PC-9 (cell line): ENCODE measurements at regions not wholly inside any gene's neighbourhood (a gene's known extent, or its start where the extent isn't known, plus 50 kb on each side); places are given as distances from the start of the nearest gene placed in this dataset.

ENCODE experiments used
- BruUV-seq: library from RNA; stranded (reverse); fragments of 400-500 nt; replicated peaks from 2 replicates; lab custom pipeline; 2021; lab: Mats Ljungman, UMichigan
- CTCF ChIA-PET: fragments of 300-600 bp; sonication (Branson Sonifier 250); formaldehyde crosslinking; loops from one replicate; lab custom pipeline; 2022; ENCODE audit warnings: antibody characterized with exemption; lab: Charles Lee
- POLR2A ChIA-PET: fragments of 300-600 bp; sonication (Branson Sonifier 250); formaldehyde crosslinking; loops from one replicate; lab custom pipeline; 2022; ENCODE audit warnings: antibody characterized with exemption; ENCODE audit not compliant: unreplicated experiment; lab: Charles Lee
- DNase-seq, 2 experiments: peaks; one replicate each; pipeline versions ENCODE4 v3.0.0 to v3.0.0-alpha.2; 2015 to 2022; ENCODE audit warnings: mixed read lengths in 1 of 2
- H2AFZ ChIP-seq: fragments of 200-600 bp; sonication (generic); 2 replicates; pipeline ENCODE4 v1.8.1; 2017; ENCODE audit warnings: antibody characterized with exemption
- H3F3A ChIP-seq: fragments of 200-600 bp; sonication (generic); 2 replicates; pipeline ENCODE4 v1.8.1; 2017; ENCODE audit warnings: antibody characterized with exemption, mild to moderate bottlenecking, low read depth; ENCODE audit not compliant: insufficient read depth
- H3K27ac ChIP-seq: fragments of 200-600 bp; sonication (generic); 2 replicates; pipeline ENCODE4 v1.6.1; 2016; ENCODE audit warnings: mixed run types
- H3K27me3 ChIP-seq: fragments of 200-600 bp; sonication (generic); 2 replicates; pipeline ENCODE4 v1.6.1; 2016; ENCODE audit warnings: low read depth, mixed run types; ENCODE audit not compliant: insufficient read depth
- H3K36me3 ChIP-seq: fragments of 200-600 bp; sonication (generic); 2 replicates; pipeline ENCODE4 v1.6.1; 2016; ENCODE audit warnings: low read depth, mixed run types
- H3K4me1 ChIP-seq: fragments of 200-600 bp; sonication (generic); replicated peaks from 2 replicates; pipeline ENCODE4 v1.6.1; 2016; ENCODE audit warnings: mixed run types; ENCODE audit not compliant: insufficient read depth
- H3K4me2 ChIP-seq: fragments of 200-600 bp; sonication (generic); 2 replicates; pipeline ENCODE4 v1.6.1; 2017; ENCODE audit warnings: mixed run types
- H3K4me3 ChIP-seq: fragments of 200-600 bp; sonication (generic); 2 replicates; pipeline ENCODE4 v1.6.1; 2016; ENCODE audit warnings: mixed run types
- H3K79me2 ChIP-seq: fragments of 200-600 bp; sonication (generic); 2 replicates; pipeline ENCODE4 v1.6.1; 2017; ENCODE audit warnings: low read depth, mixed run types
- H3K9me2 ChIP-seq: fragments of 200-600 bp; sonication (generic); 2 replicates; pipeline ENCODE4 v1.8.1; 2017; ENCODE audit warnings: mild to moderate bottlenecking; ENCODE audit not compliant: insufficient read depth
- H3K9me3 ChIP-seq: fragments of 200-600 bp; sonication (generic); 2 replicates; pipeline ENCODE4 v1.8.1; 2016; ENCODE audit warnings: low read depth; ENCODE audit not compliant: insufficient read depth
- H4K20me1 ChIP-seq: fragments of 200-600 bp; sonication (generic); 2 replicates; pipeline ENCODE4 v1.8.1; 2017; ENCODE audit not compliant: insufficient read depth
- EZH2 ChIP-seq: fragments of 200-600 bp; sonication (generic); IDR thresholded peaks from 2 replicates; pipeline ENCODE4 v1.8.0; 2017; ENCODE audit warnings: antibody characterized with exemption, low read depth
- intact Hi-C: fragments of 100-400 bp; cut with micrococcal nuclease; formaldehyde crosslinking; loops from one replicate; pipeline ENCODE4 v1.10.0; 2022; ENCODE audit not compliant: unreplicated experiment
- TF ChIP-seq, protein P1 (sequence below): fragments of 200-600 bp; sonication (generic); conservative IDR thresholded peaks from 2 replicates; pipeline ENCODE4 v1.6.1; 2017; ENCODE audit warnings: mixed run types, antibody characterized with exemption, mild to moderate bottlenecking, moderate library complexity

- no peaks in the 10 kb centered on the region for H3K4me1 ChIP-seq
- H3K36me3 ChIP-seq: no peaks in the 10 kb centered on the region
- no peak overlapping the region for H2AFZ ChIP-seq
- H3F3A ChIP-seq: no peaks in the 10 kb centered on the region
- no peaks in the 10 kb centered on the region for H3K27me3 ChIP-seq
- DNase-seq: no peak
- H3K27ac ChIP-seq: no peak overlapping the region
- CTCF ChIA-PET: no interaction called here
- TF ChIP-seq EZH2: no peak
- TF ChIP-seq, protein P1, sequence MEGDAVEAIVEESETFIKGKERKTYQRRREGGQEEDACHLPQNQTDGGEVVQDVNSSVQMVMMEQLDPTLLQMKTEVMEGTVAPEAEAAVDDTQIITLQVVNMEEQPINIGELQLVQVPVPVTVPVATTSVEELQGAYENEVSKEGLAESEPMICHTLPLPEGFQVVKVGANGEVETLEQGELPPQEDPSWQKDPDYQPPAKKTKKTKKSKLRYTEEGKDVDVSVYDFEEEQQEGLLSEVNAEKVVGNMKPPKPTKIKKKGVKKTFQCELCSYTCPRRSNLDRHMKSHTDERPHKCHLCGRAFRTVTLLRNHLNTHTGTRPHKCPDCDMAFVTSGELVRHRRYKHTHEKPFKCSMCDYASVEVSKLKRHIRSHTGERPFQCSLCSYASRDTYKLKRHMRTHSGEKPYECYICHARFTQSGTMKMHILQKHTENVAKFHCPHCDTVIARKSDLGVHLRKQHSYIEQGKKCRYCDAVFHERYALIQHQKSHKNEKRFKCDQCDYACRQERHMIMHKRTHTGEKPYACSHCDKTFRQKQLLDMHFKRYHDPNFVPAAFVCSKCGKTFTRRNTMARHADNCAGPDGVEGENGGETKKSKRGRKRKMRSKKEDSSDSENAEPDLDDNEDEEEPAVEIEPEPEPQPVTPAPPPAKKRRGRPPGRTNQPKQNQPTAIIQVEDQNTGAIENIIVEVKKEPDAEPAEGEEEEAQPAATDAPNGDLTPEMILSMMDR: no peak
- peaks cover 2% of the 10 kb centered on the region; the same call in 1 of the 2 replicates for H3K9me3 ChIP-seq
- H4K20me1 ChIP-seq: no peaks in the 10 kb centered on the region
- no peaks in the 10 kb centered on the region for H3K9me2 ChIP-seq
- no peaks in the 10 kb centered on the region for H3K79me2 ChIP-seq
- intact Hi-C loops: no loop called here
- no TSS peak for BruUV-seq
- POLR2A ChIA-PET: no interaction called here
- no peak overlapping the region for H3K4me2 ChIP-seq
- H3K4me3 ChIP-seq: no peak overlapping the region
Measured at GRCh38 chr3:13750731-13751130, 129.1 kb downstream of the WNT7A start.

- no TSS peak for BruUV-seq
- TF ChIP-seq EZH2: no peak
- TF ChIP-seq, protein P1: no peak
- DNase-seq: no peak
- H2AFZ ChIP-seq: no peak overlapping the region
- H3K9me3 ChIP-seq: no peaks in the 10 kb centered on the region
- no peaks in the 10 kb centered on the region for H3F3A ChIP-seq
- ChIA-PET POLR2A (no interaction called here), CTCF (no interaction called here)
- H4K20me1 ChIP-seq: no peaks in the 10 kb centered on the region
- no peaks in the 10 kb centered on the region for H3K9me2 ChIP-seq
- H3K27ac ChIP-seq: no peak overlapping the region
- no peaks in the 10 kb centered on the region for H3K27me3 ChIP-seq
- no peaks in the 10 kb centered on the region for H3K4me1 ChIP-seq
- H3K36me3 ChIP-seq: no peaks in the 10 kb centered on the region
- H3K79me2 ChIP-seq: no peaks in the 10 kb centered on the region
- H3K4me2 ChIP-seq: no peak overlapping the region
- intact Hi-C loops: no loop called here
- no peak overlapping the region for H3K4me3 ChIP-seq
Measured at GRCh38 chr3:13750215-13750614, 129.7 kb downstream of the WNT7A start.

GRCh38 chr3:13749063-13749764 lies 130.7 kb downstream of the WNT7A start:
- Histone ChIP-seq H3K4me2 (no peak overlapping the region), H3K9me2 (no peaks in the 10 kb centered on the region), H3K27ac (no peak overlapping the region), H3K79me2 (no peaks in the 10 kb centered on the region), H4K20me1 (no peaks in the 10 kb centered on the region), H3K9me3 (no peaks in the 10 kb centered on the region), H3K4me1 (no peaks in the 10 kb centered on the region), H3F3A (no peaks in the 10 kb centered on the region), H3K36me3 (no peaks in the 10 kb centered on the region), H2AFZ (no peak overlapping the region), H3K4me3 (no peak overlapping the region), H3K27me3 (no peaks in the 10 kb centered on the region)
- no TSS peak for BruUV-seq
- intact Hi-C loops: no loop called here
- ChIA-PET POLR2A (no interaction called here), CTCF (no interaction called here)
- DNase-seq: no peak
- TF ChIP-seq, protein P1: no peak
- no peak for TF ChIP-seq EZH2
